A204.1 (cell line): ENCODE measurements at regions not wholly inside any gene's neighbourhood (a gene's known extent, or its start where the extent isn't known, plus 50 kb on each side); places are given as distances from the start of the nearest gene placed in this dataset.
A peak's percentile ranks its signal among the peaks of the same experiment; 100 is the strongest.

ENCODE experiments used
- FAIRE-seq: peaks from 2 replicates; lab custom pipeline; 2012; peaks lifted over from hg19 to GRCh38; lab: Jason Lieb, UNC

DNA sequence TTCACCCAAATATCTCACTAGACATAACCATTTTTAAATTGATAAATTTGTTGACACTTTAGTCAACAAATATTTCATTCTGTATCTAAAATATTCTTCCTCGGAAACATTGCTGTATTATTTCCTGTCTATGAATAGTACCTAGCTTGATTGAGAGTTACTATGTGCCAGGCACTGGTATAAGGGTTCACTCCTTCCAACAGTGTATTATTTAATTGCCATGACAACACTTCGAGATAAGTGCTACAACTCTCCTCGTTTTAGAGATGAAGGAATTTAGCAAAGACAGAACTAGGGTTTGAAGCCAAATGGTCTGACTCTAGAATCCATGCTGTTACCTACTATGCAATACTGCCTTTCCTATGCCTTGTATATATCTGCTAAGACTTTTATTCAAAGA lies 287.2 kb downstream of the YTHDC2 start:
- FAIRE-seq, result no peak

GRCh38 chr5:113804264-113804663 lies 290.8 kb downstream of the YTHDC2 start:
- FAIRE-seq, result no peak

DNA sequence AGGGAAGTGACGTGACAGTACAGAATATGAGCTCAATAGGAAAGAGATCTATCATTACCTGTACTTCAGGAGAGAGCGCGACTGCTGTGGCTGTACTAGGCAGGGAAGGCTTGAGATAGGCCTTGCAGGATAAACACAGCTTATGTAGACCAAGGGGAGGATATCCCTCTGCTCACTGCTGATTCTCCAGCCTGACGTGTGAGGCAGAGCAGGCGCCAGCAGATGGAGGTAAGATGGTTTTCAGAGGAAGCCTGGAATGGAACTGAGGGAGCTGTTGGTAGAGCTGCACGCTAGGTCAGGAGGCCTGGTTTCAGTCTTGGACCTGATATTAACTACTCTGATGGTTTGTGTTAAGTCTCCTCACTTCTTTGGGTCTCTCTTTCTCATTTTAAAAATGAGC lies 291.4 kb downstream of the YTHDC2 start:
- FAIRE-seq, result no peak

DNA sequence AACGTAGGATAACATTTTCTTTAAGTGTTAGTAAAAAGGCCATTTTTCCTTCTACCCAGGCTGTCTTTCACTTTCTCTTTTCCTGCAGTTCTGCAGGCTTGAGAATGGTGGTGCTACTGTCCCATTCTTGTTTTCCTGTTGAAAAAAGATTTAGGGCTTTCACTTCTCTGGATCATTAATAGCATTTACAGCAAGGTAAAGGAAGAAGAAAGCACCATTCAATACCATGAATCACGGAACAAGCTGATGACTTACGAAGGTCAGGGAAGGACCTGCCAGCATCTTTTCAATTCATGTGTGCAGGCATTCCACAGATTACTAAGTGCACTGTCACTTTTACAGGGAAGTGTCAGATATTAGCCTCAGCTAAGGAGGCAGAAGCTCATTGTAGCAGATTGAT lies 292.8 kb downstream of the YTHDC2 start:
- peak; percentile 67 for FAIRE-seq

DNA sequence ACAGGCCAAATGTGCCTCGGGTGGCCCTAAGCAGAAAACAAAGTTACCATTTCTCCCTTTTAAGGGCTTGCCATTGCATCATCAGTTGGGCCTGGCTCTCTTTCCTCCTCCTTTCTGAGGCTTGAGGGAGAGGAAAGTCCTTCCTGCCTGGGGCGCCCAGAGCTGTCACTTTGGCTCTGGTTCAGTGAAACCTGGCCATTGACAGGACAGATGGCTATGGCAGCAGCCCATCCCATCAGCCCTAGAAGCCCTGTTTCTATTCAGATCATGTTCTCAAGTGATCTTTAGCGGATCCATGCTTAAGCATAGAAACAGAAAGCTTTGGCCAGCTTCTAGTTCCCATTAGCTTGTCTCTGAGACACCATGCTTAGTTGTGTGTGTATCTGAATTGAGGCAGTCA lies 293.4 kb downstream of the YTHDC2 start:
- FAIRE-seq, result no peak

GRCh38 chr5:113807427-113807991 lies 294.0 kb downstream of the YTHDC2 start:
- FAIRE-seq, result no peak

GRCh38 chr5:113808956-113809355 lies 295.5 kb downstream of the YTHDC2 start:
- no peak for FAIRE-seq

DNA sequence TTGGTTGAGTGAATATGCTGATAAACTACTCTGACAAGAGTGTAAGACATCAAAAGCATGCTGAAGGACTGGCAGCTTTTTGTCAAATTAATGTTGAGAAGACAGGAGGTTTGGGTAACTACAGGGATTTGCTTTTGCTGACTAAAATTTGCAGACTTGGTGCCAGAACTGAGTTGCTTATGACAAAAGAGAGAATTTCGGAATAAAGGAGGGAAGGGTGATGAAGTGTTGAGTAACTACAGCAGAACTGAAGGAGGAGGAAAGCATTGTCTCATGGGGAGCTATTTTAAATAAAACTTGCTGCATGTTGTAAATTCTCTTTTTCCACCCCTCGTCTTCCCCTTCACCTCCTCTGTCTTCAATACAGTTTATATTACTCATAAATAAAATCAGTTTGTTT lies 296.1 kb downstream of the YTHDC2 start:
- no peak for FAIRE-seq

DNA sequence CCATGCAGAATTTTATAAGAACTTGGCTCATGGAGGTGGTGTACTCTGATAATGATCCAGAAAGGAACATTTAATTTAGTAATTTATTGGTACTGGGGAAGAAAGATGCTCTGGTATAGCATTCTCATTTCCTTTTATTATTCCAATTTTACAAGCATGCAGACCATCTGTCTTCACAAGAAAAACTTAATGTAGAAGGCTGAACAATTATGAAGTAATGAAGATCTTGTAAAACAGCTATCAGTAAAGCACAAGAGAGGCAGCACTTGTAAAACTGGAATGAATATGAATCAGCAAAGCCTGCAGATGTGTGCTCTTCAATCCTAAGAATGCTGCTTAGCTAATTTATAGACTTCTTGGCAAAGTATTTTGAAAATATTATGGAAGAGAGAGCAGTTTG lies 300.0 kb downstream of the YTHDC2 start:
- no peak for FAIRE-seq

DNA sequence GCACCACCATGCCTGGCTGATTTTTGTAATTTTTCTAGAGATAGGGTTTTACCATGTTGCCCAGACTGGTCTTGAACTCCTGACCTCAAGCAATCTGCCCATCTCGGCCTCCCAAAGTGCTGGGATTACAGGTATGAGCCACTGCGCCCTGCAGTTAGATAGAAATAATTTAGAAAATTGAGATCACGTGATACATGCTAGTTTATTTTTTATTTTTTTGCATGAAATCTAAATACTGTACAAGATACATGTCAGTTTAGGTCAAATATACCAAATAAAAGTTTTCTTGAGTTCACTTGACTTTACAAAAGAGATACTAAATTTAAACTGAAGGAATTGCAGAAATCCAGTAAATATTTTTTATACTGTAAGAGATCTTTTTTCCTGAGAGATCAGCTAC lies 304.2 kb downstream of the YTHDC2 start:
- FAIRE-seq, result no peak

- no peak for FAIRE-seq
These were observed 310.2 kb downstream of the YTHDC2 start for GRCh38 chr5:113823696-113824095.

GRCh38 chr5:113824307-113824706 lies 310.8 kb downstream of the YTHDC2 start:
- FAIRE-seq, result no peak

DNA sequence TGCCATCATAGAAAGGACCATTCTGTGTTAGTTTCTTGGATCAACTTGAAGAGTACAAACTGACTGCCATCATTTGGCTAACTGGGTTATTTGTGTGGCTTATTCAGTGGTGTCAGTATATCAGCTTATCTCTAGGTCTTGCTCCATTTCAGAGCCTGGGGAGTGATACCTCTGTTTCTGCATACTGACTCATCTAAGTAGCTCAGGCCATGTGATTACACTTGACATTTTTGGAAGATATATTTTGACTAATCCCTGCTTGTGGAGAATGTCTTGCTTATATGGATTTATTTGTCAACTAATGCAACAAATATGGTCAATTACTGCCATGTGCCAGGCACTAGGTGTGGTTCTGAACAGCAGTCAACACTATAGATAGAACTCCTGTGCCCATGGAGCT lies 311.7 kb downstream of the YTHDC2 start:
- FAIRE-seq, result no peak

DNA sequence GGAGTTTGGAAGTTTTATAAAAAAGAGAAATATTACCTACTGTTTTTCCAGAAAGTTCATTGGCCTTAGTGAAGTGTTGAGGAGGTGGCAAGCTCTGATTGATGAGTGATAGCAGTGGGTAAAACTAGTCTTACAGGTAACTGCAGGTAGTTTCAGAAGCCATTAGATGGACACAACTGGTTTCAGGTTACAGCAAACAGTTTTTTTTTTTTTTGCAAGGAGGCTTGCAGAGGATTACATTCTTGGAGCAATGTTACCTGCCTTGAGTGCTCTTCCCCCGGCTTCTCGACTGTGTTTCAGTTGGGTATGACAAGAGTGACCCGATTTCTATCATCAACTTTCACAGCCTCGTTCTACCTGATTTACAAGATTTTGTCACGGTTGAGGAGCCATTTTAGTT lies 333.4 kb downstream of the YTHDC2 start:
- FAIRE-seq, result no peak

GRCh38 chr5:113864437-113864836 lies 350.9 kb downstream of the YTHDC2 start:
- no peak for FAIRE-seq

GRCh38 chr5:113866763-113867162 lies 353.3 kb downstream of the YTHDC2 start:
- FAIRE-seq, result no peak

GRCh38 chr5:113869611-113870010 lies 356.1 kb downstream of the YTHDC2 start:
- FAIRE-seq, result no peak

DNA sequence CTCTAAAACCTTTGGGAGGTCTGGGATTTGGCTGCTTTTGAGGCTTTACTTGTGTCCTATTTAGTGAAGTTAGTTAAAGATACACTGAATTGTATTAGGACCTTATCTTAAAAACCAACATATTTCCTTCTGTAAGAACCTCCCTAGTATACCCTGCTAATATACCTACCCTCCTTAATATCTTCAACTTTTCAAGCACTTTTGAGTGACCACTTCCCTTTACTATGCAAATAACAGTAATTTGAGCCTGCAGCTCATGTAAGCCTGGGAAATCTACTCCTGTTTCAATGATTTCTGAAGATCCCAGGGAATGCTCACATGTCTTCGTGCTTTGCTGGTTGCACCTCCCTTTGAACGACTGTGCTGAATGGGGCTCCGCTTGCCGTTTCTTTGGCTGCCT lies 358.5 kb downstream of the YTHDC2 start:
- no peak for FAIRE-seq

- FAIRE-seq, result no peak
These were observed 361.6 kb downstream of the YTHDC2 start for GRCh38 chr5:113875096-113875495.

DNA sequence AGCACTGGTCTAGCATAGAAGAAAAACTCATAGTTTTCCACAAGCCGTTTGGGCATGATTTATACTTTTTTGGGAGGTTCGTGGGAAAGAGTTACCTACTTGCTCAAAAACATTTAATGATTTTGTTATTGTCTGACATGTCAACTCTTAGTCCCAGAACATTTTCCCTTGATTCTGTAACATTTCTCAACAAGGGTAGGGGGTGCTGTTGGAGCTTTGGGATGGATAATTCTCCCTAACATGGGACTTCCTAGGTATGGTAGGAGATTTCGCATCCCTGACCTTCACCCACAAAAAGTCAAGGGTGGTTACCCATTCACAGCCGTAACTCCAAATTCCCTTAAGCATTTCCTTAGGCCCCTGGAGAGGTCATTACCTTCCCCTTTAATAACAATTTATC lies 378.0 kb downstream of the YTHDC2 start:
- FAIRE-seq, result no peak

GRCh38 chr5:113896789-113897188 lies 383.3 kb downstream of the YTHDC2 start:
- no peak for FAIRE-seq

DNA sequence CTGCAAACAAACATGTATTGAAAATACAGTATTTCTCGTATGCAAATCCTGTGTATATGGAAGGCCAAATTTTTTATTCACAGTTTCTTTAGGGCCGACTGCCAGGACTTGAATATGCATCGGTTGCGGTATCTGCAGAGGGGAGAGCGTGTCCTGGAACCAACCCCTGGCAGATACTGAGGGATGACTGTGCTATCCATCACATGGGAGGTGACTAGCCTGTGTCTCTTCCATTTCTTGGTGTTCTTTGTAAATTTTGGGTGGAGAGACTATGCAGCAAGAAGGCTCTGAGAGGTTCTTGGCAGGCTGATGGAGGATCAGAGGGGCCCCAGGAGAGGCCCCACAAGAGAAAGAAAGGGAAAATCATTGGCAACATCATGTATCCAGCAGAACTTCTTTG lies 384.3 kb downstream of the YTHDC2 start:
- no peak for FAIRE-seq

DNA sequence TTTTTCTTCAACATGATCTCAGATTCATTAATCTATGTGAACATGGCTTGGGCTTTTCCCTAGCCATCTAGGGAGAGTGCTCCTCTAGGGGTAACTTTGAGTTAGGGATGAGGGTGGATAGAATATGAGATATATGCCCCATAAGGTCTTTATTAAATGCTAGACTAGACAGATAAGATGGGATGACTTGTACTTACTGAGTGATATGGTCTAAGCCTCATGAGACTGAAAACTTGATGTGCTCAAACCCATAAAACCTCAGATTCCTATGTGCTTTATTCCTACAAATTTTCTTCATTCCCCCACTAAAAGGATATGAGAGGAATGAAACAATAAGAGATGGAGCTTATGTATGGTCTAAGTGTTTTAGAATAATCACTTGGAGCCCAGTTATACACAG lies 386.6 kb downstream of the YTHDC2 start:
- no peak for FAIRE-seq

GRCh38 chr5:113900816-113901215 lies 387.3 kb downstream of the YTHDC2 start:
- FAIRE-seq, result no peak

- no peak for FAIRE-seq
These were observed 388.2 kb downstream of the YTHDC2 start for GRCh38 chr5:113901718-113902117.
